GM12878 (cell line): ENCODE measurements at regions not wholly inside any gene's neighbourhood (a gene's known extent, or its start where the extent isn't known, plus 50 kb on each side); places are given as distances from the start of the nearest gene placed in this dataset.

ENCODE experiments used
- ATAC-seq: fragments of 200-7000 bp; cut with Tn5 transposase; 3 replicates; pipeline ENCODE4 v1.9.1; 2020; ENCODE audit warnings: mild to moderate bottlenecking, moderate library complexity
- BruUV-seq: library from RNA; stranded (reverse); fragments of 400-500 nt; replicated peaks from 2 replicates; lab custom pipeline; 2021; lab: Mats Ljungman, UMichigan
- CTCF ChIA-PET: fragments of 300-600 bp; sonication (Branson Sonifier 250); formaldehyde crosslinking; extraction: SDS; loops from one replicate; lab custom pipeline; 2021; ENCODE audit warnings: inconsistent platforms; lab: Yijun Ruan, JAX
- POLR2A ChIA-PET: fragments of 350-600 bp; formaldehyde crosslinking; extraction: SDS; loops from one replicate; lab custom pipeline; 2021; ENCODE audit warnings: inconsistent platforms; lab: Charles Lee
- RAD21 ChIA-PET: fragments of 300-600 bp; sonication (Branson Sonifier 250); formaldehyde crosslinking; loops from one replicate; lab custom pipeline; 2023; ENCODE audit warnings: antibody characterized with exemption; ENCODE audit not compliant: unreplicated experiment; lab: Charles Lee
- SMC1A ChIA-PET: fragments of 300-600 bp; sonication (Branson Sonifier 250); formaldehyde crosslinking; loops from one replicate; lab custom pipeline; 2023; ENCODE audit not compliant: unreplicated experiment, uncharacterized antibody; lab: Charles Lee
- DNase-seq: peaks from one replicate; pipeline ENCODE4 v3.0.0-alpha.2; 2011; ENCODE audit warnings: low read depth, low spot score
- FAIRE-seq: peaks from 3 replicates; lab custom pipeline; 2011; peaks lifted over from hg19 to GRCh38; lab: Jason Lieb, UNC
- H2AFZ ChIP-seq: 2 replicates; pipeline ENCODE4 v1.6.0; 2011; ENCODE audit warnings: low read depth, low read length, control low read depth; ENCODE audit not compliant: control insufficient read depth
- H3K27ac ChIP-seq: 2 replicates; pipeline ENCODE4 v1.5.1; 2011; ENCODE audit warnings: control low read depth; ENCODE audit not compliant: control insufficient read depth, insufficient read depth
- H3K27me3 ChIP-seq, 2 experiments: replicated peaks in 1 of 2; 2 replicates each; pipeline versions ENCODE4 v1.6.0 to v1.6.1; 2011; ENCODE audit warnings: low read length in 1 of 2; ENCODE audit not compliant: control insufficient read depth in 2 of 2, insufficient read depth in 2 of 2
- H3K36me3 ChIP-seq, 2 experiments: 2 replicates each; pipeline ENCODE4 v1.5.1; 2011; ENCODE audit warnings: low read length in 1 of 2; ENCODE audit not compliant: control insufficient read depth in 2 of 2, insufficient read depth in 2 of 2
- H3K4me1 ChIP-seq: 2 replicates; pipeline ENCODE4 v1.6.1; 2011; ENCODE audit warnings: mild to moderate bottlenecking, low read length, moderate library complexity, mixed read lengths; ENCODE audit not compliant: control insufficient read depth, insufficient read depth
- H3K4me2 ChIP-seq: 2 replicates; pipeline ENCODE4 v1.6.0; 2011; ENCODE audit warnings: control low read depth; ENCODE audit not compliant: control insufficient read depth, insufficient read depth
- H3K4me3 ChIP-seq: fragments of 200-600 bp; sonication (generic); 2 replicates; pipeline ENCODE4 v1.5.1; 2016
- H3K79me2 ChIP-seq: 2 replicates; pipeline ENCODE4 v1.6.0; 2011; ENCODE audit warnings: low read length; ENCODE audit not compliant: control insufficient read depth, insufficient read depth
- H3K9ac ChIP-seq: 2 replicates; pipeline ENCODE4 v1.8.0; 2011; ENCODE audit warnings: low read length, control low read depth, mixed read lengths; ENCODE audit not compliant: control insufficient read depth, insufficient read depth
- H3K9me3 ChIP-seq: replicated peaks from 3 replicates; pipeline ENCODE4 v1.5.1; 2011; ENCODE audit warnings: mild to moderate bottlenecking, low read length; ENCODE audit not compliant: control insufficient read depth, insufficient read depth
- H4K20me1 ChIP-seq: 2 replicates; pipeline ENCODE4 v1.6.0; 2011; ENCODE audit not compliant: control insufficient read depth, insufficient read depth
- CBX3 ChIP-seq: fragments of 200-600 bp; sonication (generic); IDR thresholded peaks from 2 replicates; pipeline ENCODE4 v1.6.1; 2016; ENCODE audit warnings: low read depth, borderline replicate concordance
- NBN ChIP-seq: fragments of 450-650 bp; IDR thresholded peaks from 2 replicates; pipeline ENCODE4 v1.6.1; 2016
- TARDBP ChIP-seq: IDR thresholded peaks from 2 replicates; pipeline ENCODE4 v1.6.1; 2016; ENCODE audit warnings: borderline replicate concordance
- WGBS: methylation state at CpG from one replicate; pipeline ENCODE4 v1.1.6; 2016; ENCODE audit warnings: low lambda C conversion rate; ENCODE audit not compliant: insufficient replicate concordance, insufficient coverage; ENCODE audit errors: missing lambda C conversion rate; 5-methylcytosine and 5-hydroxymethylcytosine counted together
- in situ Hi-C: fragments of 300-500 bp; cut with MboI; formaldehyde crosslinking; loops from 9 replicates; pipeline ENCODE4 v1.14.3; 2018; ENCODE audit warnings: mixed read lengths
- intact Hi-C: fragments of 100-400 bp; cut with micrococcal nuclease; formaldehyde crosslinking; loops from one replicate; pipeline ENCODE4 v1.14.2; 2022; ENCODE audit not compliant: unreplicated experiment
- TF ChIP-seq, protein P1 (sequence below): fragments of 450-650 bp; IDR thresholded peaks from 2 replicates; pipeline ENCODE4 v1.6.1; 2018; ENCODE audit warnings: mild to moderate bottlenecking, low read depth, moderate library complexity; ENCODE audit not compliant: partially characterized antibody
- TF ChIP-seq, protein P2 (sequence below), 3 experiments: IDR thresholded peaks in 2 of 3; conservative IDR thresholded peaks in 1 of 3; 2 replicates each; pipeline ENCODE4 v1.5.1; 2011; ENCODE audit warnings: low read depth in 3 of 3, low read length in 3 of 3, mild to moderate bottlenecking in 3 of 3, control low read depth in 2 of 3, moderate library complexity in 2 of 3, inconsistent platforms in 1 of 3, mixed read lengths in 1 of 3; ENCODE audit not compliant: control insufficient read depth in 2 of 3, insufficient read depth in 1 of 3; ENCODE audit errors: extremely low read depth in 1 of 3

DNA sequence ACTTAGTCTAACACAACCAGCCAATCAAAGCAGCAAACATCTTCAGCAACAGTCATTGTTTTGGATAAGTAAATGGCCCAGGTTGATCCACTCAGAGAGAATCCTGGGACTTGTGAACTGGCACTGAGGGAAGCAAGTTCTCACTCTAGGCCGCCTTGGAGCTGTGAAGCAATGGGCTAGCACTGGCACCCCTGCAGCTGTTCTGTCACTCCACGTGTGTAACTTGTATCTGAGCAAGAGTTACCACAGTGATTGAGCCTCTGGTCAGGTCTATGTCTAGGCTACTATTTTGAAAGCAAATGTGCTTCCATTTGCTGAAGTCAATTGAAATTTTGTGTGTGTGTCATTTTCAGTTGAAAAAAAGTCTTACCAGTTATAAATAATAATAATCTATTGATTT is 57.2 kb upstream of the HS3ST1 start:
- DNase-seq: no peak
- no peak overlapping the region for H3K4me3 ChIP-seq
- TF ChIP-seq TARDBP: no peak
- no peak for TF ChIP-seq NBN
- TF ChIP-seq, all 136 proteins: peak for 0
- H3K4me1 ChIP-seq: peaks cover 4% of the 10 kb centered on the region
- no peak overlapping the region for H3K4me2 ChIP-seq
- H3K27ac ChIP-seq: no peak overlapping the region
- in situ Hi-C loops: no loop called here
- no peaks in the 10 kb centered on the region for H3K36me3 ChIP-seq
- CTCF ChIA-PET: no interaction called here
- no peaks in the 10 kb centered on the region for H4K20me1 ChIP-seq
- no peaks in the 10 kb centered on the region for H3K27me3 ChIP-seq
- no TSS peak for BruUV-seq
- H3K9me3 ChIP-seq: no peaks in the 10 kb centered on the region
- no peaks in the 10 kb centered on the region for H3K79me2 ChIP-seq
- ATAC-seq: no peak
- no peak overlapping the region for H3K9ac ChIP-seq
- no peak for FAIRE-seq
- POLR2A ChIA-PET: no interaction called here
- WGBS: 44% methylated on average over 2 of the region's 2 CpGs
- RAD21 ChIA-PET: no interaction called here
- H2AFZ ChIP-seq: no peak overlapping the region
- SMC1A ChIA-PET: no interaction called here
- intact Hi-C loops: no loop called here

DNA sequence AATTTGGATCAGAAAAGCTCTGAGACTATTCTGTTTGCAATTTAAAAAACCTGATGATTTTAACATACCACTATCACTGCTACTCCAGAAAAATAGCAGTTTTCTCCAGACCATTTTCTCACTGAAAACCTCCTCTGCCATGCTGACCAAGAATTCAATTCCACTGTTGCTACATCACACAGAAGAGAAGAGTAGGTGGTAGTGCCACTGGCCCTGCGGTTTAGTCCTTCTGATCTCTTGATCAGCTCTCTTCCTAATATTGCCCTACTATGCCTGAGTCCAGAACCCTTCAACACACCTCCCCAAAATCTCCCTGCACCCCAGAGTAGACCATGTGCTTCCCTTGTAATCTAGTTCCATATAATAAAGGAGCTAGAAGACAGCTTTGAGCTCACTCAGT is 55.8 kb upstream of the HS3ST1 start:
- TF ChIP-seq CBX3: no peak
- TF ChIP-seq, protein P1, sequence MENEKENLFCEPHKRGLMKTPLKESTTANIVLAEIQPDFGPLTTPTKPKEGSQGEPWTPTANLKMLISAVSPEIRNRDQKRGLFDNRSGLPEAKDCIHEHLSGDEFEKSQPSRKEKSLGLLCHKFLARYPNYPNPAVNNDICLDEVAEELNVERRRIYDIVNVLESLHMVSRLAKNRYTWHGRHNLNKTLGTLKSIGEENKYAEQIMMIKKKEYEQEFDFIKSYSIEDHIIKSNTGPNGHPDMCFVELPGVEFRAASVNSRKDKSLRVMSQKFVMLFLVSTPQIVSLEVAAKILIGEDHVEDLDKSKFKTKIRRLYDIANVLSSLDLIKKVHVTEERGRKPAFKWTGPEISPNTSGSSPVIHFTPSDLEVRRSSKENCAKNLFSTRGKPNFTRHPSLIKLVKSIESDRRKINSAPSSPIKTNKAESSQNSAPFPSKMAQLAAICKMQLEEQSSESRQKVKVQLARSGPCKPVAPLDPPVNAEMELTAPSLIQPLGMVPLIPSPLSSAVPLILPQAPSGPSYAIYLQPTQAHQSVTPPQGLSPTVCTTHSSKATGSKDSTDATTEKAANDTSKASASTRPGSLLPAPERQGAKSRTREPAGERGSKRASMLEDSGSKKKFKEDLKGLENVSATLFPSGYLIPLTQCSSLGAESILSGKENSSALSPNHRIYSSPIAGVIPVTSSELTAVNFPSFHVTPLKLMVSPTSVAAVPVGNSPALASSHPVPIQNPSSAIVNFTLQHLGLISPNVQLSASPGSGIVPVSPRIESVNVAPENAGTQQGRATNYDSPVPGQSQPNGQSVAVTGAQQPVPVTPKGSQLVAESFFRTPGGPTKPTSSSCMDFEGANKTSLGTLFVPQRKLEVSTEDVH: no peak
- TF ChIP-seq, protein P2, sequence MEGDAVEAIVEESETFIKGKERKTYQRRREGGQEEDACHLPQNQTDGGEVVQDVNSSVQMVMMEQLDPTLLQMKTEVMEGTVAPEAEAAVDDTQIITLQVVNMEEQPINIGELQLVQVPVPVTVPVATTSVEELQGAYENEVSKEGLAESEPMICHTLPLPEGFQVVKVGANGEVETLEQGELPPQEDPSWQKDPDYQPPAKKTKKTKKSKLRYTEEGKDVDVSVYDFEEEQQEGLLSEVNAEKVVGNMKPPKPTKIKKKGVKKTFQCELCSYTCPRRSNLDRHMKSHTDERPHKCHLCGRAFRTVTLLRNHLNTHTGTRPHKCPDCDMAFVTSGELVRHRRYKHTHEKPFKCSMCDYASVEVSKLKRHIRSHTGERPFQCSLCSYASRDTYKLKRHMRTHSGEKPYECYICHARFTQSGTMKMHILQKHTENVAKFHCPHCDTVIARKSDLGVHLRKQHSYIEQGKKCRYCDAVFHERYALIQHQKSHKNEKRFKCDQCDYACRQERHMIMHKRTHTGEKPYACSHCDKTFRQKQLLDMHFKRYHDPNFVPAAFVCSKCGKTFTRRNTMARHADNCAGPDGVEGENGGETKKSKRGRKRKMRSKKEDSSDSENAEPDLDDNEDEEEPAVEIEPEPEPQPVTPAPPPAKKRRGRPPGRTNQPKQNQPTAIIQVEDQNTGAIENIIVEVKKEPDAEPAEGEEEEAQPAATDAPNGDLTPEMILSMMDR (IDR thresholded peaks at IDR 0.05 in 2 of 3, conservative IDR thresholded peaks at IDR 0.05 in 1 of 3; ENCODE audit: control insufficient read depth in 2 of 3, extremely low read depth in 1 of 3, insufficient read depth in 1 of 3, low read depth in 3 of 3, low read length in 3 of 3): no peak
- Histone ChIP-seq H3K27ac (no peak overlapping the region), H3K79me2 (no peaks in the 10 kb centered on the region), H4K20me1 (no peaks in the 10 kb centered on the region), H3K27me3 (no peaks in the 10 kb centered on the region), H3K9ac (no peak overlapping the region), H3K9me3 (no peaks in the 10 kb centered on the region), H3K4me3 (no peak overlapping the region), H2AFZ (no peak overlapping the region), H3K4me2 (no peak overlapping the region), H3K36me3 (no peaks in the 10 kb centered on the region), H3K4me1 (peaks cover 5% of the 10 kb centered on the region)
- intact Hi-C loops: no loop called here
- ATAC-seq (no peak), FAIRE-seq (no peak), DNase-seq (no peak)
- SMC1A ChIA-PET: interaction anchor here (1.0 kb wide), 1 partner anchor 13 kb away, joined by 3 read pairs; no protein-coding TSS in a partner anchor
- WGBS: 53% methylated on average over 1 of the region's 1 CpG
- no TSS peak for BruUV-seq
- in situ Hi-C loops: no loop called here
- CTCF ChIA-PET: no interaction called here
- RAD21 ChIA-PET: no interaction called here
- POLR2A ChIA-PET: no interaction called here
